Stromal cell of bone marrow (primary cell): ENCODE measurements at regions not wholly inside any gene's neighbourhood (a gene's known extent, or its start where the extent isn't known, plus 50 kb on each side); places are given as distances from the start of the nearest gene placed in this dataset.

Experiments used
- DNase-seq: peaks from one replicate; pipeline ENCODE4 v3.0.0-alpha.2; 2012; ENCODE audit warnings: low read depth

- no peak for DNase-seq
Measured at GRCh38 chr5:167594750-167595149, 696.7 kb upstream of the WWC1 start.

GRCh38 chr5:167595196-167595595, 696.2 kb upstream of the WWC1 start:
- no peak for DNase-seq

GRCh38 chr5:167598166-167598565, 693.3 kb upstream of the WWC1 start:
- DNase-seq = no peak

GRCh38 chr5:167602067-167602466, 689.4 kb upstream of the WWC1 start:
- no peak for DNase-seq

- DNase-seq = no peak
Measured at GRCh38 chr5:167603135-167603534, 688.3 kb upstream of the WWC1 start.

GRCh38 chr5:167608390-167609272, 682.8 kb upstream of the WWC1 start:
- DNase-seq = no peak

GRCh38 chr5:167614294-167615021, 677.0 kb upstream of the WWC1 start:
- no peak for DNase-seq

- DNase-seq = no peak
Measured at GRCh38 chr5:167616043-167616890, 675.2 kb upstream of the WWC1 start.

GRCh38 chr5:167623354-167623753, 668.1 kb upstream of the WWC1 start:
- DNase-seq = no peak

GRCh38 chr5:167624053-167624452, 667.4 kb upstream of the WWC1 start:
- no peak for DNase-seq

- DNase-seq = peak; percentile 9
Measured at GRCh38 chr5:167626341-167627123, 664.9 kb upstream of the WWC1 start.

GRCh38 chr5:167629634-167630033, 661.8 kb upstream of the WWC1 start:
- DNase-seq = no peak

- no peak for DNase-seq
Measured at GRCh38 chr5:167631191-167631590, 660.3 kb upstream of the WWC1 start.

- DNase-seq = no peak
Measured at GRCh38 chr5:167633114-167633513, 658.3 kb upstream of the WWC1 start.

GRCh38 chr5:167633931-167634341, 657.5 kb upstream of the WWC1 start:
- peak; percentile 97 for DNase-seq

- DNase-seq = peak; percentile 87
Measured at GRCh38 chr5:167634432-167634831, 657.0 kb upstream of the WWC1 start.

GRCh38 chr5:167638816-167639215, 652.6 kb upstream of the WWC1 start:
- no peak for DNase-seq

- peak; percentile 25 for DNase-seq
Measured at GRCh38 chr5:167639273-167639672, 652.2 kb upstream of the WWC1 start.

- DNase-seq = peak; percentile 24
Measured at GRCh38 chr5:167639766-167640165, 651.7 kb upstream of the WWC1 start.

GRCh38 chr5:167642181-167642580, 649.3 kb upstream of the WWC1 start:
- no peak for DNase-seq

GRCh38 chr5:167642779-167643517, 648.5 kb upstream of the WWC1 start:
- DNase-seq = peak; percentile 96
